Retinal pigment epithelial cell (primary cell): ENCODE measurements at regions not wholly inside any gene's neighbourhood (a gene's known extent, or its start where the extent isn't known, plus 50 kb on each side); places are given as distances from the start of the nearest gene placed in this dataset.

ENCODE experiments used
- DNase-seq: peaks from one replicate; pipeline ENCODE4 v3.0.0-alpha.2; 2010; ENCODE audit warnings: low read depth
- H3K4me3 ChIP-seq: 2 replicates; pipeline ENCODE4 v1.5.1; 2011; ENCODE audit warnings: mild to moderate bottlenecking, low read length, control low read depth, moderate library complexity
- TF ChIP-seq, protein P1 (sequence below): conservative IDR thresholded peaks from 2 replicates; pipeline ENCODE4 v1.5.1; 2011; ENCODE audit warnings: low read depth, low read length, control low read depth, inconsistent platforms

- H3K4me3 ChIP-seq = no peak overlapping the region
- TF ChIP-seq, protein P1, sequence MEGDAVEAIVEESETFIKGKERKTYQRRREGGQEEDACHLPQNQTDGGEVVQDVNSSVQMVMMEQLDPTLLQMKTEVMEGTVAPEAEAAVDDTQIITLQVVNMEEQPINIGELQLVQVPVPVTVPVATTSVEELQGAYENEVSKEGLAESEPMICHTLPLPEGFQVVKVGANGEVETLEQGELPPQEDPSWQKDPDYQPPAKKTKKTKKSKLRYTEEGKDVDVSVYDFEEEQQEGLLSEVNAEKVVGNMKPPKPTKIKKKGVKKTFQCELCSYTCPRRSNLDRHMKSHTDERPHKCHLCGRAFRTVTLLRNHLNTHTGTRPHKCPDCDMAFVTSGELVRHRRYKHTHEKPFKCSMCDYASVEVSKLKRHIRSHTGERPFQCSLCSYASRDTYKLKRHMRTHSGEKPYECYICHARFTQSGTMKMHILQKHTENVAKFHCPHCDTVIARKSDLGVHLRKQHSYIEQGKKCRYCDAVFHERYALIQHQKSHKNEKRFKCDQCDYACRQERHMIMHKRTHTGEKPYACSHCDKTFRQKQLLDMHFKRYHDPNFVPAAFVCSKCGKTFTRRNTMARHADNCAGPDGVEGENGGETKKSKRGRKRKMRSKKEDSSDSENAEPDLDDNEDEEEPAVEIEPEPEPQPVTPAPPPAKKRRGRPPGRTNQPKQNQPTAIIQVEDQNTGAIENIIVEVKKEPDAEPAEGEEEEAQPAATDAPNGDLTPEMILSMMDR = no peak
- no peak for DNase-seq
Measured at GRCh38 chr4:124910327-124910726, 197.8 kb upstream of the ANKRD50 start.

GRCh38 chr4:124907881-124908280 lies 195.3 kb upstream of the ANKRD50 start:
- H3K4me3 ChIP-seq = no peak overlapping the region
- TF ChIP-seq, protein P1 = no peak
- DNase-seq = no peak

- TF ChIP-seq, protein P1 = no peak
- no peak overlapping the region for H3K4me3 ChIP-seq
- no peak for DNase-seq
Measured at GRCh38 chr4:124905441-124905840, 192.9 kb upstream of the ANKRD50 start.

DNA sequence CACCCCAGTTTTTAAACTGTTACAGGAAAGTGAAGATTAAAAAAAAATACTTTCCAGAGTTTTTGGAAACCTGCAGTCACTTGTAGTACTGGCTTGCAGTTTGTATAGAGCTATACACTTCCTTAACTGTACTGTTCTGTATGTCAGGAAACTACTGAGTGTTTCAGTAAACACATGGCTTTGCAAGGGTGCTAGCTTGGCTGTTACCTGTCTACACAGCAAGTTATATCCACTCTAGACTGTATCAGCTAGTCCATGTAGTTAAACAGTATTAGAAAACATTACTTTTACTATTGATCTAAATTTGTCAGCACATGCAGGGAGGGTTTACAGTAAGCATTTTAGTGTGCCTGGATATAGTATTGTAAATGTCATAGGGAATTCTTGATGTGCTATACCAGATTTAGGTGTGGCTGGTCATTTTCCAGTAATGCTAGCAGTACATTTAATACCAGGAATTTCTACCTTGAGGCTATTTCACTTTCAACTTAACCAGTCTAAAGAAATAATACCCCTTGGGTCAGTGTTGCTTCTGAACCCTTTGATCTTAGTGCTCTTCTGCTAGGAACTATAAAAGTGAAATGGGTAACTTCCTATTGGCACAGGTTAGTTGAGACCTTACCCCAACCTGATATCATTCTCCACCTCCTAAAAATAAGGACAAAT lies 192.3 kb upstream of the ANKRD50 start:
- no peak overlapping the region for H3K4me3 ChIP-seq
- DNase-seq = no peak
- TF ChIP-seq, protein P1 = no peak

DNA sequence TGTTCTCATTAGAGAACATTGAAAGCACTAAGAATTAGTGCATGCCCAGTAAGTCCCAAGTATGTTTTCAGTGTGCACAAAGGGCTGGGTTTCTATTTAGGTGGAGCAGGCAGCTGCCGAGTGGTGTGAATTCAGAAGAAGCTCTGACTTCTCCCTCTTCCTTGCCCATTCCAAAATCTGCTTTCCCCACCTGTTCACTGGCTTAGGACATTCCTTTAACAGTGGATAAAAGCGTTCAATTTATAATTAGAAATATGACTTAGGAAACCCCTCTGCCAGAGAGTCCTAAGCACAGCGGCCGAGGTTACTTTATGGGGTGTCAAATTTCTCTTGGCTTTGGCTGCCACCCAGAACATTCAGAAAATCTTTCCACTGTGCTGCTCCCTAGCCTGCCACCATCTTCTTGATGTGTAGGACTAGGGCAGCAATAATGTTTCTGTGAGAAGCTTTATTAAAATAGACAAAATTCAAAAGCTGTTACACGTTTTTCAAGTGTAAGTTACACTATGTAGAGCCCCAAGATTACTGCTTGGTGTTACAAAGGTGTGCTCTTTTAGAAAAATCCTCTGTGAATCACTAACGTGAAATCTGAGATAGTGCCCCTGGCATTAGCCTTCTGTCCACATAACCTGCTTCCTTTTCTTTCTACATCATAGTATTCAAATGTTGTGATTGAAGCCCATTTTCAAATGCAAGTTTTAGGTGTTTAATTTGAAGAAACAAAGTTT lies 191.6 kb upstream of the ANKRD50 start:
- TF ChIP-seq, protein P1 = no peak
- H3K4me3 ChIP-seq = peak overlapping the region; percentile 43
- DNase-seq = peak; percentile 50

GRCh38 chr4:124902001-124902515 lies 189.5 kb upstream of the ANKRD50 start:
- no peak overlapping the region for H3K4me3 ChIP-seq
- no peak for DNase-seq
- TF ChIP-seq, protein P1 = no peak
